Muscle of leg (tissue), 3 donors: ENCODE measurements at regions not wholly inside any gene's neighbourhood (a gene's known extent, or its start where the extent isn't known, plus 50 kb on each side); places are given as distances from the start of the nearest gene placed in this dataset.

ENCODE experiments used
- DNase-seq: peaks from one replicate; pipeline ENCODE4 v3.0.0; 2013
- H3K27ac ChIP-seq: one replicate; pipeline ENCODE4 v1.5.1; 2013; ENCODE audit warnings: mild to moderate bottlenecking, low read length, control low read depth
- H3K27me3 ChIP-seq: one replicate; pipeline ENCODE4 v1.6.1; 2013; ENCODE audit warnings: low read length; ENCODE audit not compliant: control insufficient read depth, insufficient read depth
- H3K36me3 ChIP-seq: one replicate; pipeline ENCODE4 v1.6.1; 2013; ENCODE audit warnings: low read length; ENCODE audit not compliant: control insufficient read depth, insufficient read depth
- H3K4me1 ChIP-seq: one replicate; pipeline ENCODE4 v1.6.1; 2013; ENCODE audit warnings: low read length; ENCODE audit not compliant: control insufficient read depth, insufficient read depth
- H3K4me3 ChIP-seq: one replicate; pipeline ENCODE4 v1.5.1; 2013; ENCODE audit warnings: low read length, control low read depth
- H3K9me3 ChIP-seq: replicated peaks from 2 replicates; pipeline ENCODE4 v1.6.1; 2013; ENCODE audit warnings: low read depth, low read length; ENCODE audit not compliant: control insufficient read depth
- WGBS: methylation state at CpG from one replicate; pipeline ENCODE4 v1.1.5; 2013; ENCODE audit warnings: missing lambda C conversion rate; ENCODE audit not compliant: insufficient coverage; 5-methylcytosine and 5-hydroxymethylcytosine counted together

GRCh38 chr20:48571949-48572847, 255.6 kb downstream of the PREX1 start:
- DNase-seq, result peak; percentile 37
- Histone ChIP-seq H3K27ac (no peak overlapping the region), H3K4me1 (peaks cover 5% of the 10 kb centered on the region), H3K27me3 (peaks cover 16% of the 10 kb centered on the region), H3K4me3 (no peak overlapping the region), H3K9me3 (no peaks in the 10 kb centered on the region), H3K36me3 (no peaks in the 10 kb centered on the region)
- 52% methylated on average over 9 of the region's 14 CpGs for WGBS

GRCh38 chr20:48569679-48570078, 258.1 kb downstream of the PREX1 start:
- DNase-seq, result no peak
- Histone ChIP-seq H3K27me3 (peaks cover 23% of the 10 kb centered on the region), H3K36me3 (no peaks in the 10 kb centered on the region), H3K4me1 (peaks cover 5% of the 10 kb centered on the region), H3K9me3 (no peaks in the 10 kb centered on the region), H3K27ac (no peak overlapping the region), H3K4me3 (no peak overlapping the region)
- WGBS, result 59% methylated on average over 6 of the region's 9 CpGs

- Histone ChIP-seq H3K9me3 (no peaks in the 10 kb centered on the region), H3K4me1 (peaks cover 5% of the 10 kb centered on the region), H3K36me3 (no peaks in the 10 kb centered on the region), H3K4me3 (no peak overlapping the region), H3K27me3 (peaks cover 23% of the 10 kb centered on the region), H3K27ac (no peak overlapping the region)
- no peak for DNase-seq
- 100% methylated on average over 1 of the region's 5 CpGs for WGBS
Measured at GRCh38 chr20:48568520-48568919, 259.3 kb downstream of the PREX1 start.

GRCh38 chr20:48567145-48567544, 260.7 kb downstream of the PREX1 start:
- Histone ChIP-seq H3K27ac (no peak overlapping the region), H3K9me3 (no peaks in the 10 kb centered on the region), H3K27me3 (peaks cover 22% of the 10 kb centered on the region), H3K4me3 (no peak overlapping the region), H3K4me1 (peaks cover 2% of the 10 kb centered on the region), H3K36me3 (no peaks in the 10 kb centered on the region)
- 73% methylated on average over 2 of the region's 5 CpGs for WGBS
- DNase-seq, result no peak

GRCh38 chr20:48564982-48565539, 262.7 kb downstream of the PREX1 start:
- 80% methylated on average over 6 of the region's 8 CpGs for WGBS
- Histone ChIP-seq H3K27ac (no peak overlapping the region), H3K9me3 (no peaks in the 10 kb centered on the region), H3K27me3 (peaks cover 21% of the 10 kb centered on the region), H3K36me3 (no peaks in the 10 kb centered on the region), H3K4me1 (no peaks in the 10 kb centered on the region), H3K4me3 (no peak overlapping the region)
- DNase-seq, result no peak

GRCh38 chr20:48563191-48563870, 264.5 kb downstream of the PREX1 start:
- WGBS, result 91% methylated on average over 19 of the region's 21 CpGs
- DNase-seq, result no peak
- no peak overlapping the region for H3K27ac ChIP-seq
- H3K27me3 ChIP-seq, result peaks cover 16% of the 10 kb centered on the region
- no peak overlapping the region for H3K4me3 ChIP-seq
- H3K9me3 ChIP-seq, result no peaks in the 10 kb centered on the region
- no peaks in the 10 kb centered on the region for H3K36me3 ChIP-seq
- H3K4me1 ChIP-seq, result peaks cover 4% of the 10 kb centered on the region

- peak; percentile 17 for DNase-seq
Measured at GRCh38 chr20:48562586-48563116, 265.1 kb downstream of the PREX1 start.

GRCh38 chr20:48558906-48559305, 268.9 kb downstream of the PREX1 start:
- H3K4me3 ChIP-seq, result no peak overlapping the region
- no peak overlapping the region for H3K27ac ChIP-seq
- peaks cover 14% of the 10 kb centered on the region for H3K27me3 ChIP-seq
- no peak for DNase-seq
- 65% methylated on average over 2 of the region's 4 CpGs for WGBS
- H3K36me3 ChIP-seq, result no peaks in the 10 kb centered on the region
- no peaks in the 10 kb centered on the region for H3K9me3 ChIP-seq
- H3K4me1 ChIP-seq, result peaks cover 4% of the 10 kb centered on the region

More at GRCh38 chr20:48562586-48563116, 265.1 kb downstream of the PREX1 start:
- H3K27me3 ChIP-seq, result peaks cover 16% of the 10 kb centered on the region
- H3K4me3 ChIP-seq, result no peak overlapping the region
- WGBS, result 25% methylated on average over 2 of the region's 5 CpGs
- peaks cover 4% of the 10 kb centered on the region for H3K4me1 ChIP-seq
- no peaks in the 10 kb centered on the region for H3K36me3 ChIP-seq
- no peak overlapping the region for H3K27ac ChIP-seq
- H3K9me3 ChIP-seq, result no peaks in the 10 kb centered on the region

- no CpG with 5 or more reads among the region's 3 CpGs for WGBS
Measured at GRCh38 chr20:48557380-48557779, 270.4 kb downstream of the PREX1 start.

GRCh38 chr20:48556956-48557355, 270.8 kb downstream of the PREX1 start:
- WGBS, result 11% methylated on average over 4 of the region's 6 CpGs
- DNase-seq, result peak; percentile 42
- no peaks in the 10 kb centered on the region for H3K9me3 ChIP-seq
- peaks cover 13% of the 10 kb centered on the region for H3K27me3 ChIP-seq
- H3K4me1 ChIP-seq, result peaks cover 4% of the 10 kb centered on the region
- H3K4me3 ChIP-seq, result no peak overlapping the region
- no peak overlapping the region for H3K27ac ChIP-seq
- H3K36me3 ChIP-seq, result no peaks in the 10 kb centered on the region

More at GRCh38 chr20:48557380-48557779, 270.4 kb downstream of the PREX1 start:
- no peaks in the 10 kb centered on the region for H3K9me3 ChIP-seq
- H3K27ac ChIP-seq, result no peak overlapping the region
- no peaks in the 10 kb centered on the region for H3K36me3 ChIP-seq
- peaks cover 4% of the 10 kb centered on the region for H3K4me1 ChIP-seq
- peaks cover 13% of the 10 kb centered on the region for H3K27me3 ChIP-seq
- no peak for DNase-seq
- no peak overlapping the region for H3K4me3 ChIP-seq
